GM12872 (cell line): ENCODE measurements at regions not wholly inside any gene's neighbourhood (a gene's known extent, or its start where the extent isn't known, plus 50 kb on each side); places are given as distances from the start of the nearest gene placed in this dataset.

Experiments
- TF ChIP-seq, protein P1 (sequence below): IDR thresholded peaks from 3 replicates; pipeline ENCODE4 v1.5.1; 2011; ENCODE audit warnings: low read depth, mild to moderate bottlenecking, low read length, moderate library complexity; ENCODE audit not compliant: insufficient read depth

DNA sequence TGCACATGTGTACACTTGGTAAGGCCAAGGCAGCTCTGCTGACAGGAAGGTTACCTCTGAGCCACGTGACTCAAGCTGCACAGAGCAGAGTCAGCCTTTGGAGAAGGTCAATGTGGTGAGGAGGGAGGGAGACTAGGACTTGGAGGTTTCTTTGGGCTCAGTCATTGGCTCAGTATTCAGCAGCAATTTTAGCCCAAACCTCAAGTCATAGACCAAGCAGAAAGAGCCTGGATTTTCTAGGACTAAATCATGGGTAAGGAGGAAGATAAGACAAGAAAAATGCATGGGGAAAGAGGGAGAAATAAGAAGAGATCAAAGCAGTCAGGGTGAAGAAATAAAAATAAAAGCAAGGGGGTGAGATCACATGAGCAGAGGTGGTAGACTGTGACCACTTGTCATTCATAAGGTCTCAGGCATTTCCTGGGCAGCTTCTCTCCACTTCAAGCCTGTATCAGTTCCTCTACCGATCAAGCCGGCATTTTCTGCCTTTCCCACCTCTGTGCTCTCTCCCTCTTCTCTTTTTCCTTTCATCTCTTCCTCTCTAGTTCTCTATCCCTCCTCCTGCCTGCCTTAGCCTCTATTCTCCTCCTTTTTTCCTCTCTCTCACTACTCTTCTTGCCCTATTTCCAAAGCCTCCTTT, 51.7 kb upstream of the DUSP10 start:
- TF ChIP-seq, protein P1, sequence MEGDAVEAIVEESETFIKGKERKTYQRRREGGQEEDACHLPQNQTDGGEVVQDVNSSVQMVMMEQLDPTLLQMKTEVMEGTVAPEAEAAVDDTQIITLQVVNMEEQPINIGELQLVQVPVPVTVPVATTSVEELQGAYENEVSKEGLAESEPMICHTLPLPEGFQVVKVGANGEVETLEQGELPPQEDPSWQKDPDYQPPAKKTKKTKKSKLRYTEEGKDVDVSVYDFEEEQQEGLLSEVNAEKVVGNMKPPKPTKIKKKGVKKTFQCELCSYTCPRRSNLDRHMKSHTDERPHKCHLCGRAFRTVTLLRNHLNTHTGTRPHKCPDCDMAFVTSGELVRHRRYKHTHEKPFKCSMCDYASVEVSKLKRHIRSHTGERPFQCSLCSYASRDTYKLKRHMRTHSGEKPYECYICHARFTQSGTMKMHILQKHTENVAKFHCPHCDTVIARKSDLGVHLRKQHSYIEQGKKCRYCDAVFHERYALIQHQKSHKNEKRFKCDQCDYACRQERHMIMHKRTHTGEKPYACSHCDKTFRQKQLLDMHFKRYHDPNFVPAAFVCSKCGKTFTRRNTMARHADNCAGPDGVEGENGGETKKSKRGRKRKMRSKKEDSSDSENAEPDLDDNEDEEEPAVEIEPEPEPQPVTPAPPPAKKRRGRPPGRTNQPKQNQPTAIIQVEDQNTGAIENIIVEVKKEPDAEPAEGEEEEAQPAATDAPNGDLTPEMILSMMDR: no peak

DNA sequence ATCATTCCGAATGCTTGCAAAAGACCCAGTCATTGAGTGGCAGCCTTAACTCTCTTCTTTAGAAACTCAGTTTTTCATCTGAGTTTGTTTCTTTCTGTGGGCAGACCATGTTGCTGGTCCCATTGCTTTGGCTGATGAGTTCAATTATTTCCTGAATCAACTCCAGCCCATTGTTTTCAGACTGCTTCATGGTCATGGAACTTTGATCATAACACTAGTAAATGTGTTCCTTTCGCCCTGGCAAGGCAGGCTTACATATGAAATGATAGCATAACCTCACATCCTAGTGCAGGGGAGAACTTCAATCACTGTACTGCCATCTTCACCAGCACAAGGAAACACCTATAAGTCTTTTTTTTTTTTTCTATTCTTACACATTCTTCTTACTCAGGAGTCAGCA, 50.0 kb upstream of the DUSP10 start:
- TF ChIP-seq, protein P1: no peak
